ENCODE measurements at regions not wholly inside any gene's neighbourhood (a gene's known extent, or its start where the extent isn't known, plus 50 kb on each side); places are given as distances from the start of the nearest gene placed in this dataset.
"Not testable (repeated sequence)": the region's sequence is repeated elsewhere in the genome, so short reads cannot be mapped to it uniquely, and the experiment has no call there.

DNA sequence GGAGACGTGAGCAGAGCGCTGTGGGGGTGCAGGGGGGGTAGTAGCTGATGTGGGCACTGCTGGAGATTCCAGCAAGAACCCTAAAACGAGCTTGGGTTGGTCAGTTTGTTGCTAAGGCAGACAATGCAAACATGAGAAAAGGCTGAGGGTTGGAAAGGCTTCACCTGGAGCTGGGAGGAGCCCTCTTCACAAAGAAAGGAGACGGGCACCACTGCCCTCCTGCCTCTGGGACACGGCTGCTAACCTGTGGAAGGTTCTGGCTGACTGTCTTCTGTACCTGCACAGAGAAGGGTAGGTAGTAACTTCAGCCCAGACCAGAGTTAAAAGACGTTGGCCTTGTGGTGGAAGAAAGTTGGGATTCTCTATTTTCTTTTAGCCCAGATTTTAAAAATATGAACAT is 108.7 kb downstream of the SUCLA2 start:
- H3K27ac ChIP-seq, result peak overlapping the region; percentile 5; the same call in 1 of the 2 replicates
- no peak for TF ChIP-seq ZFX (IDR thresholded peaks at IDR 0.05)
- TF ChIP-seq, protein P1, sequence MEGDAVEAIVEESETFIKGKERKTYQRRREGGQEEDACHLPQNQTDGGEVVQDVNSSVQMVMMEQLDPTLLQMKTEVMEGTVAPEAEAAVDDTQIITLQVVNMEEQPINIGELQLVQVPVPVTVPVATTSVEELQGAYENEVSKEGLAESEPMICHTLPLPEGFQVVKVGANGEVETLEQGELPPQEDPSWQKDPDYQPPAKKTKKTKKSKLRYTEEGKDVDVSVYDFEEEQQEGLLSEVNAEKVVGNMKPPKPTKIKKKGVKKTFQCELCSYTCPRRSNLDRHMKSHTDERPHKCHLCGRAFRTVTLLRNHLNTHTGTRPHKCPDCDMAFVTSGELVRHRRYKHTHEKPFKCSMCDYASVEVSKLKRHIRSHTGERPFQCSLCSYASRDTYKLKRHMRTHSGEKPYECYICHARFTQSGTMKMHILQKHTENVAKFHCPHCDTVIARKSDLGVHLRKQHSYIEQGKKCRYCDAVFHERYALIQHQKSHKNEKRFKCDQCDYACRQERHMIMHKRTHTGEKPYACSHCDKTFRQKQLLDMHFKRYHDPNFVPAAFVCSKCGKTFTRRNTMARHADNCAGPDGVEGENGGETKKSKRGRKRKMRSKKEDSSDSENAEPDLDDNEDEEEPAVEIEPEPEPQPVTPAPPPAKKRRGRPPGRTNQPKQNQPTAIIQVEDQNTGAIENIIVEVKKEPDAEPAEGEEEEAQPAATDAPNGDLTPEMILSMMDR (conservative IDR thresholded peaks at IDR 0.05), result no peak

DNA sequence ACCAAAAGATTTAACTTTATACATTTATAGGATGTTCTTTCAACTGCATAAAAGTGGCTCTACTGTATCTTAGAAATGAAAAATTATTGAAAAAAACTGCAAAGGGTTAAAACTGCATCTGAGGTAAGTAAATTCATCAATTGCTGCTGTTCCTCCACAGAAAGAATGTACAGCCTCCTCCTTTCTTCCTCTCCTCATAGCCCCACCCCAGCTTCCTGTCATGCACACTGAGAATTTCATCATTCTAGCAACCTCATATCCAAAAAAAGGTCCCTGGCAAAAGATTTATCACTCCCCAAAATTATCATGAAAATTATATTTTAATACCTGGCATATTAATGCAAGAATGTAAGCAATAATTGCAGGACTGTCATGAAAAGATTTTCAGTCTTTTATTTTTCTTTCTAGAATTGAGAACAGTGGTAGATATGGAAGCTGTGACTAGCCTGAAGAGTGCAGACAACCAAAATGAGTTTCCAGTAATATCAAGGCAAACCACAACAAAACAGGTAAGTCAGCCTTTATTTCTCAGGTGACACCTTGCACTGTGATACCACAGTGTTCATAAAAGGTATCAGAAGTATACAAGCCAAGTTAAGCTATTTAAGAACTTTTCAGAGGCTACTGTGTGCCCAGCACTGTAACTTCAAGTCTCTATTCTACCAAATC is 110.8 kb downstream of the SUCLA2 start:
- TF ChIP-seq, protein P1 (conservative IDR thresholded peaks at IDR 0.05), result no peak
- TF ChIP-seq ZFX (IDR thresholded peaks at IDR 0.05), result no peak
- no peak overlapping the region for H3K27ac ChIP-seq

DNA sequence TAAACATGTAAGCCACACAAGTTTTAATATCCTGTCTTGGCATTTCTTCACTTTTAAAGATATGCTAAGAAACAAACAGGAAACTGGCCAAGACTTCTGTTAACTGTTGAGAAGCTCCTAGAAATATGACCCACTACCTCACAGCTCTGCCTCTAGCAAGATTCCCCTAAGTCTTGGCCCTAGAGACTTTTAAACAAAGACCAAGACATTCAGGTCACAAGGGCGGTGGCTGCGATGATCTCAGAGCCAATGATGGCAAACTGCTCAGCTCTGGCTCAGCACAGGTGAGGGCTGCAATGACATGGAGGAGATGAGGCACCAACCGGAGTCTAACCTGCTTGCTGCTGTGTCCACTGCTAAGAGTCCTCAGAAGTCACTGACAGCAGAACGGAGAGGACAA is 114.8 kb downstream of the SUCLA2 start:
- TF ChIP-seq, protein P1 (conservative IDR thresholded peaks at IDR 0.05), result no peak
- TF ChIP-seq ZFX (IDR thresholded peaks at IDR 0.05), result no peak
- no peak overlapping the region for H3K27ac ChIP-seq

DNA sequence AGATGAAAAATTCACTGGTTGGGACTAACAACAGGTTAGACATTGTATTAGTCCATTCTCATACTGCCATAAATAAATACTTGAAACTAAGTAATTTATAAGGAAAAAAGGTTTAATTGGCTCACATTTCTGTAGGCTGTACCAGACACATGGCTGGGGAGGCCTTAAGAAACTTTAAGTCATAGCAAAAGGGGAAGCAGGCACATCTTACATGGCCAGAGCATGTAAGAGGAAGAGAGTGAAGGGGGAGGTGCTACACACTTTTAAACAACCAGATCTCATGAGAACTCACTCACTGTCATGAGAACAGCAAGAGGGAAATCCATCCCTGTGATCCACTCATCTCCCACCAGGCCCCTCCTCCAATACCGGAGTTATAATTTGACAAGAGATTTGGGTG is 125.9 kb downstream of the SUCLA2 start:
- H3K27ac ChIP-seq, result no peak overlapping the region
- TF ChIP-seq, protein P1 (conservative IDR thresholded peaks at IDR 0.05), result no peak
- no peak for TF ChIP-seq ZFX (IDR thresholded peaks at IDR 0.05)

DNA sequence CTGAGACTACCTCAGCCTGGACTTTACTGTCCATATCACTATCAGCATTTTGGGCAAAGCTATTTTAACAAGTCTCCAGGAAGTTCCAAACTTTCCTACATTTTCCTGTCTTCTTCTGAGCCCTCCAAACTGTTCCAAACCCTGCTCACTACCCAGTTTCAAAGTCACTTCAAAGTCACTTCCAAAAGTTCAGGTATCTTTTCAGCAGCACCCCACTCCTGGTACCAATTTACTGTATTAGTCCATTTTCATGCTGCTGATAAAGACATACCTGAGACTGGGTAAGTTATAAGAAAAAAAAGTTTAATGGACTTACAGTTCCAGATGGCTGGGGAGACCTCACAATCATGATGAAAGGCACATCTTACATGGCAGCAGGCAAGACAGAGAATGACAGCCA is 127.1 kb downstream of the SUCLA2 start:
- not testable (repeated sequence) for H3K27ac ChIP-seq

DNA sequence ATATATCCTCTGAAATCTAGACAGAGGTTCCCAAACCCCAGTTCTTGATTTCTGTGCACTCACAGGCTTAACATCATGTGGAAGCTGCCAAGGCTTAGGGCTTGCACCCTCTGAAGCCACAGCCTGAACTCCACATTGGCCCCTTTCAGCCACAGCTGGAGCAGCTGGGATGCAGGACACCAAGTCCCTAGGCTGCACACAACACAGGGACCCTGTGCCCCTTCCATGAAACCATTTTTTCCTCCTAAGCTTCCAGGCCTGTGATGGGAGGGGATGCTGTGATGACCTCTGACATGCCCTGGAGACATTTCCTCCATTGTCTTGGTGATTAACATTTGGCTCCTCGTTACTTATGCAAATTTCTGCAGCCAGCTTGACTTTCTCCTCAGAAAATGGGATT is 127.8 kb downstream of the SUCLA2 start:
- not testable (repeated sequence) for H3K27ac ChIP-seq

DNA sequence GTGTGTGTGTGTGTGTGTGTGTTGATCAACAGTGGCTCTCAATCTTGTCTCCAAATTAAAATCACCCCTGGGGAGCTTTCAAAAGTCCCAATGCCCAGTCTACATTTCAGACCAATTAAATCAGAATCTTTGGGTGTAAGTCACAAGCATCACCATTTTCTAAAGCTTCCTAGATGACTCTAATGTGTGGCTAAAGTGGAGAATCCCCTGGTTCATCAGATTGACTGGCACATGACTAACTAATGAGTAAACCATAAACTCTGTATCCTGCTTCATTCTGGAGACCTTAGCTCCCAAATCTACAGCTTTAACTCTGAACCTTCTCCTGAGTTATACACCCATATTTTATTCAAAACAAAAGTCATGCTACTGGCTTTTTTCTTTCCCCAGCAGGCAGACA is 131.3 kb downstream of the SUCLA2 start:
- no peak overlapping the region for H3K27ac ChIP-seq
- TF ChIP-seq ZFX (IDR thresholded peaks at IDR 0.05), result no peak
- TF ChIP-seq, protein P1 (conservative IDR thresholded peaks at IDR 0.05), result no peak

DNA sequence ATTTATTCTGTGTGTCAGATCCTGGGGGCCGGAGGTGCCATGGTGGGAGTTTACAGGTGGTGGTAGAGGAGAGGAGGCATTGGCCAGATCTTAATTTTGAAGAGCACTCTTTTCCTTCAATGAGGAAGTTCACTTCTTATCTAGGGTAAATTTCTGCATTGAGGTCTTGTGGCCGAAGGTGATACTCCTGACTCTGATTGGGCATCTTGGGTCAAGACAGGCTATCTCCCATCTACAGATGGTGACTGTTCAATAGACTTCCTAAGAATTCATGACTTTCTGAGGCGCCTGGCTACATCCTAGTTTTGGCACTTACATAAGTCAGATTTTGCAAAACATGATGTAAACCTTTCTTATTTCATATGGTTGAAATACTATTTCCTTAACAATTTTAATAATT is 135.2 kb downstream of the SUCLA2 start:
- TF ChIP-seq ZFX (IDR thresholded peaks at IDR 0.05), result no peak
- TF ChIP-seq, protein P1 (conservative IDR thresholded peaks at IDR 0.05), result no peak
- H3K27ac ChIP-seq, result no peak overlapping the region

Measured in C4-2B (cell line).